ENCODE measurements at regions not wholly inside any gene's neighbourhood (a gene's known extent, or its start where the extent isn't known, plus 50 kb on each side); places are given as distances from the start of the nearest gene placed in this dataset.

DNA sequence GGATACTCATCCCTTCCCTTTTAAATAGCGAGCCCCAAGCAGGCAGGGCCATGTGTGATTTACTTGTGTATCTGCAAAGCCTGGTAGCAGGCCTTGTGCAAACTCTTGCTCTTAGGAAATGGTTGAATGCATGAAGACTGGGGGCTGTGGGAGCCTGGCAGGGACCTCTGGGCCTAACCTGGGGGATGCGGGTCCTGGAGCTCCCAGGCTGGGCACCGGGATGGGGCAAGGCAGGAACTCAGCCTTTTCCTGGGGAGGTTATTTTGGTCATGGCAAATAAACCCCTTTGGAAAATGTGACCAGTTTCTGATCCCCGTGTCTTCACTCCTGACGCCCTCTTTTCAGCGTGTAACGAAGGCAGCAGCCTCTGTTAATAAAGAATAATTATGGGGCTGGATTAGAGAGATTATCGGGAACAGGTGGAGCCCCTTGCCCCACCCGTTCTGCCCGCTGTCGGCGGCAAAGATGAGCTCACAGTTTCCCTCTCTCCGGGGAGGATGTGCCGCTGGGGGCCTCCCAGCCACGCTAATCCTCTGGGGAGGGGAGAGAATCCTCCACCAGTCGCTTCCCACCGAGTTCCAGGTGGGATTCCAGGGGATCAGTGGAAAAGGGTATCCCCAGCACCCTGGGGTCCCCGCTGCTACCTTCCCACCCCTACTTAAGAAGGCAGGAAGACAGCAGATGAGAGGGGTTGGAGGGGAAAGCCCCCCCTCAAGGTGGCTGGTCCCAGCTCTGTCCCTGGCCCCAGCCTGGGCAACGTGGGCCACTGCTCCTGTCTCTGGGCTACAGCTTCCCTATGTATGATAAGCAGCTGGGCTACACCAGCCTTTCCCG, 69.7 kb upstream of the WNT4 start:
- Histone ChIP-seq H3K9me3 (ENCODE audit: control insufficient read depth, insufficient read depth, low read length) (no peaks in the 10 kb centered on the region), H3K27me3 (ENCODE audit: control insufficient read depth, low read length) (peaks cover 25% of the 10 kb centered on the region), H3K4me3 (ENCODE audit: low read length) (no peak overlapping the region), H3K27ac (ENCODE audit: low read depth, low read length) (no peak overlapping the region), H3K79me2 (ENCODE audit: control insufficient read depth, low read length) (no peaks in the 10 kb centered on the region), H4K20me1 (ENCODE audit: control insufficient read depth, insufficient read depth, low read depth, low read length) (no peaks in the 10 kb centered on the region), H3K4me2 (ENCODE audit: low read length) (no peak overlapping the region), H3K36me3 (ENCODE audit: control insufficient read depth, low read length) (no peaks in the 10 kb centered on the region), H3K9me2 (replicated peaks; ENCODE audit: control insufficient read depth, low read length) (no peaks in the 10 kb centered on the region), H3K4me1 (ENCODE audit: control insufficient read depth, low read length) (no peaks in the 10 kb centered on the region), H3F3A (ENCODE audit: control insufficient read depth, insufficient read depth) (no peaks in the 10 kb centered on the region)
- no peak for TF ChIP-seq CTCF (IDR thresholded peaks at IDR 0.05; ENCODE audit: low read depth, low read length, poor library complexity, severe bottlenecking)
- no peak for TF ChIP-seq EZH2phosphoT487 (IDR thresholded peaks at IDR 0.05; ENCODE audit: borderline replicate concordance, low read length)

GRCh38 chr1:22216210-22216883, 73.5 kb upstream of the WNT4 start:
- H3K79me2 ChIP-seq (ENCODE audit: control insufficient read depth, low read length), result no peaks in the 10 kb centered on the region
- no peaks in the 10 kb centered on the region for H3K9me2 ChIP-seq (replicated peaks; ENCODE audit: control insufficient read depth, low read length)
- no peak overlapping the region for H3K4me2 ChIP-seq (ENCODE audit: low read length)
- no peaks in the 10 kb centered on the region for H3K4me1 ChIP-seq (ENCODE audit: control insufficient read depth, low read length)
- H3K27me3 ChIP-seq (ENCODE audit: control insufficient read depth, low read length), result peaks cover 12% of the 10 kb centered on the region
- H3K9me3 ChIP-seq (ENCODE audit: control insufficient read depth, insufficient read depth, low read length), result no peaks in the 10 kb centered on the region
- no peaks in the 10 kb centered on the region for H3F3A ChIP-seq (ENCODE audit: control insufficient read depth, insufficient read depth)
- H4K20me1 ChIP-seq (ENCODE audit: control insufficient read depth, insufficient read depth, low read depth, low read length), result no peaks in the 10 kb centered on the region; the same call in 1 of the 2 replicates
- H3K36me3 ChIP-seq (ENCODE audit: control insufficient read depth, low read length), result no peaks in the 10 kb centered on the region
- no peak overlapping the region for H3K27ac ChIP-seq (ENCODE audit: low read depth, low read length)
- H3K4me3 ChIP-seq (ENCODE audit: low read length), result no peak overlapping the region
- TF ChIP-seq CTCF (IDR thresholded peaks at IDR 0.05; ENCODE audit: low read depth, low read length, poor library complexity, severe bottlenecking), result no peak
- no peak for TF ChIP-seq EZH2phosphoT487 (IDR thresholded peaks at IDR 0.05; ENCODE audit: borderline replicate concordance, low read length)

DNA sequence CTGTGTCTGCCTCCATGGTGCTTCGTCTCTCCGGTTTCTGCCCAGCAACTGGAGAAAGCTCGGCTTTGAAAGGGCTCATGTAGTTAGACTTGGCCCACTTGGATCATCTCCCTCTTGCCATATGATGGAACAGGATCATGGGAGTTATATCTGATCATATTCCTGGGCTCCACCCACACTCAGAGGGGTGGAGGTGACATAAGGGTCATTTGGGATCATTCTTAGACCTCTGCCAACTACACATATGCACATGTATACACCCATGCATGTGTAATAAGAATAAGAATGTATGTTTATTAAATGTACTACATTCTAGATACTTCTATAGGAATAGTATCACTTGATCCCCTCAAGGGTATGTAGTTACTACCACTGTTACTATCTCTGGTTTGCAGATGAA, 74.1 kb upstream of the WNT4 start:
- Histone ChIP-seq H4K20me1 (ENCODE audit: control insufficient read depth, insufficient read depth, low read depth, low read length) (no peaks in the 10 kb centered on the region; the same call in 1 of the 2 replicates), H3K79me2 (ENCODE audit: control insufficient read depth, low read length) (no peaks in the 10 kb centered on the region), H3K27ac (ENCODE audit: low read depth, low read length) (no peak overlapping the region), H3K4me2 (ENCODE audit: low read length) (no peak overlapping the region), H3F3A (ENCODE audit: control insufficient read depth, insufficient read depth) (no peaks in the 10 kb centered on the region), H3K4me1 (ENCODE audit: control insufficient read depth, low read length) (no peaks in the 10 kb centered on the region), H3K4me3 (ENCODE audit: low read length) (no peak overlapping the region), H3K9me2 (replicated peaks; ENCODE audit: control insufficient read depth, low read length) (no peaks in the 10 kb centered on the region), H3K27me3 (ENCODE audit: control insufficient read depth, low read length) (peaks cover 11% of the 10 kb centered on the region), H3K36me3 (ENCODE audit: control insufficient read depth, low read length) (no peaks in the 10 kb centered on the region), H3K9me3 (ENCODE audit: control insufficient read depth, insufficient read depth, low read length) (no peaks in the 10 kb centered on the region)
- no peak for TF ChIP-seq CTCF (IDR thresholded peaks at IDR 0.05; ENCODE audit: low read depth, low read length, poor library complexity, severe bottlenecking)
